Pancreas (tissue), 10 donors: ENCODE measurements at regions not wholly inside any gene's neighbourhood (a gene's known extent, or its start where the extent isn't known, plus 50 kb on each side); places are given as distances from the start of the nearest gene placed in this dataset.

ENCODE experiments used
- ATAC-seq, 4 donors: fragments of 200-7000 bp; cut with Tn5 transposase; one replicate each; pipeline versions ENCODE4 v1.8.0 to v1.9.1; 2020; ENCODE audit warnings: mild to moderate bottlenecking in 4 of 4, moderate library complexity in 4 of 4
- DNase-seq, 6 donors: peaks; one replicate each; pipeline ENCODE4 v3.0.0-alpha.2; 2020
- FAIRE-seq: peaks from 2 replicates; lab custom pipeline; 2012; peaks lifted over from hg19 to GRCh38; lab: Jason Lieb, UNC
- H3K27ac ChIP-seq, 4 donors: fragments of 200-600 bp; sonication (generic); 1 replicate in 3 of 4; 2 replicates in 1 of 4; pipeline versions ENCODE4 v1.5.0 to v1.8.0; 2020
- H3K27me3 ChIP-seq, 4 donors: fragments of 200-600 bp; one replicate each; pipeline ENCODE4 v1.8.0; 2021
- H3K36me3 ChIP-seq, 3 donors: fragments of 200-600 bp; sonication (generic) in 1 of 3; one replicate each; pipeline versions ENCODE4 v1.5.0 to v1.8.0; 2020 to 2021
- H3K4me1 ChIP-seq, 3 donors: fragments of 200-600 bp; one replicate each; pipeline ENCODE4 v1.8.0; 2021
- H3K4me3 ChIP-seq, 4 donors: fragments of 200-600 bp; sonication (generic) in 2 of 4; one replicate each; pipeline versions ENCODE4 v1.5.0 to v1.8.0; 2020 to 2021
- H3K9me3 ChIP-seq, 4 donors: fragments of 200-600 bp; one replicate each; pipeline ENCODE4 v1.8.0; 2021
- WGBS, 2 donors: extraction: QIAGEN DNeasy Blood & Tissue Kit; methylation state at CpG; one replicate each; pipeline ENCODE4 v1.1.7; 2013; 5-methylcytosine and 5-hydroxymethylcytosine counted together
- intact Hi-C, 3 donors: fragments of 100-400 bp; cut with DNase I; formaldehyde crosslinking; loops; one replicate each; pipeline versions ENCODE4 v1.11.1 to v1.14.2; 2022
- TF ChIP-seq, protein P1 (sequence below), 4 donors: fragments of 200-600 bp; sonication (generic) in 3 of 4; IDR thresholded peaks; one replicate each; pipeline versions ENCODE4 v1.5.0 to v1.8.0; 2021; ENCODE audit warnings: antibody characterized with exemption in 4 of 4
- donor health status: healthy with polysubstance abuse.
- donor health status: DM: no; HTN: no; CAD: no; lungs with moderate emphysema.
- donor health status: DM: no; HTN: no; CAD: no.
- donor health status: control.
- donor health status: control.
- donor health status: Bipolar disorder and iron deficiency.
- donor health status: DM: yes; HTN: yes; CAD: no.
- donor health status: DM: no; HTN: no; CAD: no.
- donor health status: DM: no; HTN: no; CAD: no.
- donor health status: DM: yes; HTN: yes; CAD: no.

DNA sequence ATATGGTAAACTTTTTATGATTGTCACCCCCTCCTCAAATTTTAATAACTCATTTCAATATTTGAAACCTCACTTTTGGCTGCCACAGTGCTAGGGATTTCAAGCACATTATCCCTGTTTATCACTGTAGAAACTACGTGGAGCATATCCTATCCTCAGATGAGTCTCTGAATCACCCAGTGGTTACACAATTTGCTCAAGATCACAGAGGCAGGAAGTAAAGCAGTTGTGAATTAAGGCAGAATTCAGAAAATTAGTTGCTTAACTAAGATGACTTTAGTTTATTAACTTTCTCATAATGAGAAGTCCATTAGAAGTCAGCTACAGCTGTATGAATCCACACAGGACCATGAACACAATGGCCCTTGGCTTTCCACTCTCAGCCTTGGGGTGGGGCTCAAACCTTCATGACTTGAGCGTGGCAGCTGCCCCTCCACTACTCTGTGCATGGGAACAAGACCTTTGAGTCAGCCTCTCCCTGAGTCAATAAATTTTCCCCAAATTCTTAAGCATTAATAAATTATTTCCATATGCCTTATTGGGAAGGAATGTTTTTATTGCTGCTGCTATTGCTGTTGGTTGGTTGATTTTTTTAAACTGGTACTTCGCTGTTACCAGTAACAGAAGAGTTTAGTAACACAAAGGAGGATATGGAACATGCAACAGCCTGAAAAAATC is 369.0 kb downstream of the CBLN2 start:
- 36 to 56% methylated on average over 3 of the region's 3 CpGs for WGBS, 2 donors
- FAIRE-seq (no peak), DNase-seq (no peak), ATAC-seq (no peak)
- Histone ChIP-seq H3K9me3 (no peaks in the 10 kb centered on the region), H3K27ac (no peak overlapping the region), H3K4me3 (no peak overlapping the region), H3K36me3 (no peaks in the 10 kb centered on the region), H3K27me3 (no peaks in the 10 kb centered on the region), H3K4me1 (no peaks in the 10 kb centered on the region)
- intact Hi-C loops = no loop called here
- TF ChIP-seq, protein P1, sequence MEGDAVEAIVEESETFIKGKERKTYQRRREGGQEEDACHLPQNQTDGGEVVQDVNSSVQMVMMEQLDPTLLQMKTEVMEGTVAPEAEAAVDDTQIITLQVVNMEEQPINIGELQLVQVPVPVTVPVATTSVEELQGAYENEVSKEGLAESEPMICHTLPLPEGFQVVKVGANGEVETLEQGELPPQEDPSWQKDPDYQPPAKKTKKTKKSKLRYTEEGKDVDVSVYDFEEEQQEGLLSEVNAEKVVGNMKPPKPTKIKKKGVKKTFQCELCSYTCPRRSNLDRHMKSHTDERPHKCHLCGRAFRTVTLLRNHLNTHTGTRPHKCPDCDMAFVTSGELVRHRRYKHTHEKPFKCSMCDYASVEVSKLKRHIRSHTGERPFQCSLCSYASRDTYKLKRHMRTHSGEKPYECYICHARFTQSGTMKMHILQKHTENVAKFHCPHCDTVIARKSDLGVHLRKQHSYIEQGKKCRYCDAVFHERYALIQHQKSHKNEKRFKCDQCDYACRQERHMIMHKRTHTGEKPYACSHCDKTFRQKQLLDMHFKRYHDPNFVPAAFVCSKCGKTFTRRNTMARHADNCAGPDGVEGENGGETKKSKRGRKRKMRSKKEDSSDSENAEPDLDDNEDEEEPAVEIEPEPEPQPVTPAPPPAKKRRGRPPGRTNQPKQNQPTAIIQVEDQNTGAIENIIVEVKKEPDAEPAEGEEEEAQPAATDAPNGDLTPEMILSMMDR (IDR thresholded peaks at IDR 0.05) = no peak

DNA sequence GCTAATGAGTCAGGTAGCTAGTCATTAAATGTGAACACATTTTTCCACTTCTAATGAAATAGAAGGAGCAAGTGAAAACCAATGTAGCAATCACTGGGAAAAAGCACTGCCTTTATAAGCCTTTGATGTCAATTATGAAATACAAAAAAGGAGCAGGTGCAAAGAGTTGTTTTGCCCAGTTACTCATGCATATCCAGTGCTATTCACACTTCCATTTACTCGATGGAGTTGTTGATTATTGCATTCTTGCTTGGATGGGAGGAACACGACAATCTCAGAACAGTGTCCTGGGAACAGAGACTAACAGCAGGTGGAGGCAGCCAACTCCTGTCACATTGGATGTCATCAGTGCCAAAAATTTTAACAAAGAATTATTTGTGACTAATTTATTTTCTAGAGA is 372.5 kb downstream of the CBLN2 start:
- Histone ChIP-seq H3K36me3 (no peaks in the 10 kb centered on the region), H3K4me1 (no peaks in the 10 kb centered on the region), H3K4me3 (no peak overlapping the region), H3K27ac (no peak overlapping the region), H3K27me3 (no peaks in the 10 kb centered on the region), H3K9me3 (no peaks in the 10 kb centered on the region)
- ATAC-seq (no peak), FAIRE-seq (no peak), DNase-seq (no peak)
- 27 to 35% methylated on average over 2 of the region's 2 CpGs for WGBS, 2 donors
- TF ChIP-seq, protein P1 (IDR thresholded peaks at IDR 0.05) = no peak
- intact Hi-C loops = no loop called here

DNA sequence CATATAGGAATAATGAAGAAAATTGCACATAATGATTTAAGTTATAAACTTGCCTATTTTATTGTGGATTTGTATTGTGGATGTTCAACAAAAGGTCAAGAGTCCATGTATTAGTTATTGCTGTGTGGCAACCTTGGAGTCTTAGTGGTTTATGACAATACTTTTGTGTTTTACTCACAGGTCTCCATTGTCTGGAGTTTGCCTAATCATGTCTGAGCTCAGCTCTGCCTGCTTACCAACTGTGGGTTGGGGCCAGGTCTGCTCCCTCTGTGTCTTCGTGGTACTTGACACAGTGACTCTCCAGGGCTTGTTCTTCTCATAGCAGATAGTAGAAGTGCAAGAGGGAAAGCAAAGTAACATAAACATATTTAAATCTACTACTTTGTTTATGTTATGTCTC is 382.5 kb downstream of the CBLN2 start:
- 27 to 48% methylated on average over 1 of the region's 1 CpG for WGBS, 2 donors
- FAIRE-seq = no peak
- H3K27me3 ChIP-seq = no peaks in the 10 kb centered on the region

DNA sequence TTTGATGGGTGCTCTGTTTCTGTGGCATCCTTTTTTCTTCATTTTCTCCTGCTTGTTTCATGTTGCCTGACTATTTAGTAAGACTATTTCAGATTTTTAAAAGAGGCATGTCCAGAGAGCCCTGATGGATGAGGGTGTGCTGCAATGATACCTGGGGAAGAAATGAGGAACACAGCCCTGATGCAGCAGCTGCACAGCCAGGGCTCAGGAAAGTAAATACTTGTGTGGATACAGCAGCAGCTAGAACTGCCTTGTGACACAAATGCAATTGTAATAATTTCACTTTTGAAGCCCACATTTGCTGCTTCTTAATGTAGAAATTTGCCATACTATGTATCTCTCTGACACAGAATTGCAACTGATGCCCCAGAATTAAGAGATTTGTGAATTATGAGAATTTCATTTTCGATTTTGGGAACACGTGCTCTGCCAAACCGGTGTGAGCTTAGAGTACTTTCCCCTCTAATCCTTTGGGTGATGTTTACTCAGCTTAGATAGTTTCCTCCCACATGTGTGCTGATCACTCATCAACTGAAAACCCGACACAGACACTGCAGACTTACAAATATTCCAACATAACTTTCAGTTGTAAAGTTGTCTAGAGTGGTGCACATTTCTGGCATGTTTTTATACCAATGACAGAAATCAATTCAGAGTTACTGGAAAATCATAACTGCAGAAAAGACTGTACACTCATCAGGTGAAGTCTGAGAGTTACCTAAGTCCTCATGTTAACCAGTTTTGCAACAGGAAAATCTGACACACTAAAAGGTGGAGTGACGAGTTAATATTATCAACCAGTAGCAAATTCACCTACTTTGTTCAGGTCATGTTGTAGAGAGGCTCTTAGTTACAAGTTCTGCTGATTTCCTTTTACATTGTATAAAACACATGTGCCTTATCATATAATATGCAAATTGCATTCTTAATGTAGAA is 383.4 kb downstream of the CBLN2 start:
- Histone ChIP-seq H3K9me3 (no peaks in the 10 kb centered on the region), H3K36me3 (no peaks in the 10 kb centered on the region), H3K27ac (no peak overlapping the region), H3K27me3 (no peaks in the 10 kb centered on the region), H3K4me3 (no peak overlapping the region), H3K4me1 (no peaks in the 10 kb centered on the region)
- FAIRE-seq (no peak), ATAC-seq (no peak), DNase-seq (no peak)
- 13 to 15% methylated on average over 5 of the region's 5 CpGs for whole genome bisulfite sequencing, 2 donors
- TF ChIP-seq, protein P1 (IDR thresholded peaks at IDR 0.05) = no peak
- intact Hi-C loops = no loop called here

More for the DNA sequence above, 382.5 kb downstream of the CBLN2 start:
- Histone ChIP-seq H3K4me1 (no peaks in the 10 kb centered on the region), H3K27ac (no peak overlapping the region), H3K36me3 (no peaks in the 10 kb centered on the region), H3K4me3 (no peak overlapping the region), H3K9me3 (no peaks in the 10 kb centered on the region)
- no peak for DNase-seq
- intact Hi-C loops = no loop called here
- TF ChIP-seq, protein P1 (IDR thresholded peaks at IDR 0.05) = no peak
- no peak for ATAC-seq
